Epithelial cell of proximal tubule (primary cell): ENCODE measurements at regions not wholly inside any gene's neighbourhood (a gene's known extent, or its start where the extent isn't known, plus 50 kb on each side); places are given as distances from the start of the nearest gene placed in this dataset.

Source experiments
- DNase-seq: peaks from one replicate; pipeline ENCODE4 v3.0.0-alpha.2; 2011; ENCODE audit warnings: low read depth
- H3K4me3 ChIP-seq: 2 replicates; pipeline ENCODE4 v1.5.1; 2011; ENCODE audit warnings: low read depth, mild to moderate bottlenecking, low read length
- CTCF ChIP-seq: conservative IDR thresholded peaks from 2 replicates; pipeline ENCODE4 v1.5.1; 2012; ENCODE audit warnings: low read depth, mild to moderate bottlenecking, low read length

- TF ChIP-seq CTCF, result no peak
These were observed 379.3 kb downstream of the HHIPL2 start for GRCh38 chr1:222168621-222169020.

GRCh38 chr1:222167896-222168295 is 380.0 kb downstream of the HHIPL2 start:
- no peak for TF ChIP-seq CTCF
- DNase-seq, result no peak
- H3K4me3 ChIP-seq, result no peak overlapping the region

More at GRCh38 chr1:222168621-222169020, 379.3 kb downstream of the HHIPL2 start:
- H3K4me3 ChIP-seq, result no peak overlapping the region
- no peak for DNase-seq

- DNase-seq, result peak; percentile 75
- TF ChIP-seq CTCF, result peak; percentile 80
- no peak overlapping the region for H3K4me3 ChIP-seq
These were observed 380.8 kb downstream of the HHIPL2 start for GRCh38 chr1:222167111-222167510.

GRCh38 chr1:222165629-222166028 is 382.3 kb downstream of the HHIPL2 start:
- DNase-seq, result no peak
- TF ChIP-seq CTCF, result no peak
- no peak overlapping the region for H3K4me3 ChIP-seq

GRCh38 chr1:222163895-222164294 is 384.0 kb downstream of the HHIPL2 start:
- TF ChIP-seq CTCF, result no peak
- DNase-seq, result no peak
- no peak overlapping the region for H3K4me3 ChIP-seq

- no peak for TF ChIP-seq CTCF
- H3K4me3 ChIP-seq, result no peak overlapping the region
- no peak for DNase-seq
These were observed 386.2 kb downstream of the HHIPL2 start for GRCh38 chr1:222161676-222162075.

- no peak for TF ChIP-seq CTCF
- no peak overlapping the region for H3K4me3 ChIP-seq
- no peak for DNase-seq
These were observed 390.3 kb downstream of the HHIPL2 start for GRCh38 chr1:222157612-222158011.
